Sigmoid colon (tissue), 4 donors: ENCODE measurements at regions not wholly inside any gene's neighbourhood (a gene's known extent, or its start where the extent isn't known, plus 50 kb on each side); places are given as distances from the start of the nearest gene placed in this dataset.

Source experiments
- EP300 ChIP-seq, 4 donors: sonication (generic); formaldehyde crosslinking; IDR thresholded peaks; one replicate each; pipeline ENCODE4 v1.6.1; 2017; ENCODE audit warnings: antibody characterized with exemption in 4 of 4
- POLR2A ChIP-seq, 2 donors: fragments of 450-650 bp; IDR thresholded peaks; one replicate each; pipeline ENCODE4 v1.6.1; 2016; ENCODE audit warnings: antibody characterized with exemption in 2 of 2, mild to moderate bottlenecking in 2 of 2, moderate library complexity in 2 of 2
- TF ChIP-seq, protein P1 (sequence below), 4 experiments: fragments of 450-650 bp in 3 of 4; fragments of 200-600 bp in 1 of 4; IDR thresholded peaks; one replicate each; pipeline ENCODE4 v1.5.1; 2016 to 2019; ENCODE audit warnings: antibody characterized with exemption in 4 of 4, mild to moderate bottlenecking in 3 of 4, moderate library complexity in 2 of 4

DNA sequence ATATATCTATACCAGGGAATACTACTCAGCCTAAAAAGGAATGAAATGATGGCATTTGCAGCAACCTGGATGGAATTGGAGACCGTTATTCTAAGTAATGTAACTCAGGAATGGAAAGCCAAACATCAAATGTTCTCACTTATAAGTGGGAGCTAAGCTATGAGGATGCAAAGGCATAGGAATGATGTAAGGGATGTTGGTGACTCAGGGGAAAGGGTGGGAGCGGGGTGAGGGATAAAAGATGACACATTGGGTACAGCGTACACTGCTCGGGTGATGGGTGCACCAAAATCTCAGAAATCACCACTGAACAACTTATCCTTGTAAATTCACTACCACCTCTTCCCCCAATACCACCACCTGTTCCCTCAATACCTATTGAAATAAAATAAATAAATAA is 651.0 kb upstream of the AMELY start:
- TF ChIP-seq, protein P1, sequence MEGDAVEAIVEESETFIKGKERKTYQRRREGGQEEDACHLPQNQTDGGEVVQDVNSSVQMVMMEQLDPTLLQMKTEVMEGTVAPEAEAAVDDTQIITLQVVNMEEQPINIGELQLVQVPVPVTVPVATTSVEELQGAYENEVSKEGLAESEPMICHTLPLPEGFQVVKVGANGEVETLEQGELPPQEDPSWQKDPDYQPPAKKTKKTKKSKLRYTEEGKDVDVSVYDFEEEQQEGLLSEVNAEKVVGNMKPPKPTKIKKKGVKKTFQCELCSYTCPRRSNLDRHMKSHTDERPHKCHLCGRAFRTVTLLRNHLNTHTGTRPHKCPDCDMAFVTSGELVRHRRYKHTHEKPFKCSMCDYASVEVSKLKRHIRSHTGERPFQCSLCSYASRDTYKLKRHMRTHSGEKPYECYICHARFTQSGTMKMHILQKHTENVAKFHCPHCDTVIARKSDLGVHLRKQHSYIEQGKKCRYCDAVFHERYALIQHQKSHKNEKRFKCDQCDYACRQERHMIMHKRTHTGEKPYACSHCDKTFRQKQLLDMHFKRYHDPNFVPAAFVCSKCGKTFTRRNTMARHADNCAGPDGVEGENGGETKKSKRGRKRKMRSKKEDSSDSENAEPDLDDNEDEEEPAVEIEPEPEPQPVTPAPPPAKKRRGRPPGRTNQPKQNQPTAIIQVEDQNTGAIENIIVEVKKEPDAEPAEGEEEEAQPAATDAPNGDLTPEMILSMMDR (IDR thresholded peaks at IDR 0.05) = no peak
- TF ChIP-seq EP300 (IDR thresholded peaks at IDR 0.05) = no peak
- no peak for TF ChIP-seq POLR2A (IDR thresholded peaks at IDR 0.05)
